CD4-positive, alpha-beta T cell (primary cell): ENCODE measurements at regions not wholly inside any gene's neighbourhood (a gene's known extent, or its start where the extent isn't known, plus 50 kb on each side); places are given as distances from the start of the nearest gene placed in this dataset.

Source experiments
- ATAC-seq: fragments of 200-7000 bp; cut with Tn5 transposase; one replicate; pipeline ENCODE4 v1.10.0; 2022; ENCODE audit warnings: mild to moderate bottlenecking; ENCODE audit not compliant: poor library complexity
- CTCF ChIA-PET: fragments of 350-600 bp; sonication (Branson Sonifier 250); formaldehyde crosslinking; loops from one replicate; lab custom pipeline; 2021; ENCODE audit warnings: antibody characterized with exemption, inconsistent platforms; lab: Charles Lee
- POLR2A ChIA-PET: fragments of 350-600 bp; sonication (Branson Sonifier 250); formaldehyde crosslinking; loops from one replicate; lab custom pipeline; 2021; ENCODE audit warnings: antibody characterized with exemption, inconsistent platforms; lab: Charles Lee
- DNase-seq, 14 experiments: peaks; one replicate each; pipeline ENCODE4 v3.0.0-alpha.2; 2013 to 2020; ENCODE audit warnings: mixed read lengths in 2 of 14
- H3K27ac ChIP-seq, 2 donors: one replicate each; pipeline versions ENCODE4 v1.5.1 to v1.7.0; 2013; ENCODE audit warnings: low read length in 2 of 2, low read depth in 1 of 2, mild to moderate bottlenecking in 1 of 2
- H3K27me3 ChIP-seq, 2 experiments: 1 replicate in 1 of 2; 2 replicates in 1 of 2; pipeline versions ENCODE4 v1.6.1 to v1.7.0; 2013; ENCODE audit warnings: low read length in 2 of 2, control low read depth in 1 of 2, mild to moderate bottlenecking in 1 of 2, moderate library complexity in 1 of 2; ENCODE audit not compliant: insufficient read depth in 2 of 2, control insufficient read depth in 1 of 2
- H3K36me3 ChIP-seq: one replicate; pipeline ENCODE4 v1.6.1; 2013; ENCODE audit warnings: low read length, control low read depth; ENCODE audit not compliant: insufficient read depth
- H3K4me1 ChIP-seq: one replicate; pipeline ENCODE4 v1.6.1; 2013; ENCODE audit warnings: low read length, control low read depth; ENCODE audit not compliant: insufficient read depth
- H3K4me3 ChIP-seq: one replicate; pipeline ENCODE4 v1.5.1; 2013; ENCODE audit warnings: mild to moderate bottlenecking, low read length, moderate library complexity
- H3K9me3 ChIP-seq, 2 experiments: 1 replicate in 1 of 2; 2 replicates in 1 of 2; pipeline versions ENCODE4 v1.6.1 to v1.7.0; 2013; ENCODE audit warnings: low read length in 2 of 2, mild to moderate bottlenecking in 2 of 2, control low read depth in 1 of 2, moderate library complexity in 1 of 2; ENCODE audit not compliant: control insufficient read depth in 1 of 2, insufficient read depth in 1 of 2
- H3K27ac Mint-ChIP-seq: one replicate; pipeline ENCODE4 v1.8.0; 2020; ENCODE audit warnings: mixed read lengths
- H3K27me3 Mint-ChIP-seq: one replicate; pipeline ENCODE4 v1.8.0; 2021; ENCODE audit warnings: mixed read lengths
- H3K36me3 Mint-ChIP-seq: one replicate; pipeline ENCODE4 v1.8.0; 2021; ENCODE audit warnings: low read depth, mixed read lengths
- H3K4me1 Mint-ChIP-seq: one replicate; pipeline ENCODE4 v1.8.0; 2021; ENCODE audit warnings: low read depth, mixed read lengths
- H3K4me3 Mint-ChIP-seq: one replicate; pipeline ENCODE4 v1.8.0; 2020; ENCODE audit warnings: mild to moderate bottlenecking, mixed read lengths
- H3K9me3 Mint-ChIP-seq: one replicate; pipeline ENCODE4 v1.8.0; 2020; ENCODE audit warnings: mixed read lengths
- intact Hi-C, 2 experiments: fragments of 100-400 bp; cut with DNase I in 1 of 2; cut with micrococcal nuclease in 1 of 2; formaldehyde crosslinking; loops; one replicate each; pipeline versions ENCODE4 v1.15.1 to v1.9.0; 2023 to 2025; cut with DNase I, micrococcal nuclease
- TF ChIP-seq, protein P1 (sequence below): fragments of 200-600 bp; IDR thresholded peaks from one replicate; pipeline ENCODE4 v1.8.0; 2022; ENCODE audit warnings: antibody characterized with exemption, mild to moderate bottlenecking

DNA sequence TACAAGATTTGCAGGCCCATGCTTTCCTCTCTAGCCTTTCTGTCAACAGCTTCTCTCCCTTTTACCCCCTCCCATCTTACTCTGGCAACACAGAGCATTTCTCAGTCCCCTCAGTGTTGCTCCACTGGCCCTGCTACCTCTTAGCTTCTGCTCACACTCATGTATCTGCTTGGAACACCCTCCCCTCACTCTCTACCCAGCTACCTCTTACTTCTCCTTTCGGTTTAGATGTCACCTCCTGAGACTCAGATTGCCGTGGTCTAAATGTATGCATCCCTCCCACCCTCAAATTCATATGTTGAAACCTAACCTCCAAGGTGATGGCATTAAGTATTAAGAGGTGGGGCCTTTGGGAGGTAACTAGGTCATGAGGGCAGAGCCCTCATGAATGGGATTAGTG lies 80.1 kb downstream of the FOXD2 start:
- no peak overlapping the region for H3K4me3 Mint-ChIP-seq
- no peak for ATAC-seq
- Histone ChIP-seq H3K36me3 (no peaks in the 10 kb centered on the region), H3K4me1 (no peaks in the 10 kb centered on the region), H3K4me3 (no peak overlapping the region), H3K27me3 (peaks cover 23 to 28% of the 10 kb centered on the region in 2 experiments), H3K9me3 (peaks cover 11 to 13% of the 10 kb centered on the region in 2 experiments), H3K27ac (no peak overlapping the region)
- intact Hi-C loops = no loop called here
- POLR2A ChIA-PET = no interaction called here
- DNase-seq = no peak
- CTCF ChIA-PET = no interaction called here
- no peaks in the 10 kb centered on the region for H3K36me3 Mint-ChIP-seq
- H3K27me3 Mint-ChIP-seq = peaks cover 74% of the 10 kb centered on the region
- peaks cover 7% of the 10 kb centered on the region for H3K9me3 Mint-ChIP-seq
- H3K27ac Mint-ChIP-seq = no peak overlapping the region
- TF ChIP-seq, protein P1, sequence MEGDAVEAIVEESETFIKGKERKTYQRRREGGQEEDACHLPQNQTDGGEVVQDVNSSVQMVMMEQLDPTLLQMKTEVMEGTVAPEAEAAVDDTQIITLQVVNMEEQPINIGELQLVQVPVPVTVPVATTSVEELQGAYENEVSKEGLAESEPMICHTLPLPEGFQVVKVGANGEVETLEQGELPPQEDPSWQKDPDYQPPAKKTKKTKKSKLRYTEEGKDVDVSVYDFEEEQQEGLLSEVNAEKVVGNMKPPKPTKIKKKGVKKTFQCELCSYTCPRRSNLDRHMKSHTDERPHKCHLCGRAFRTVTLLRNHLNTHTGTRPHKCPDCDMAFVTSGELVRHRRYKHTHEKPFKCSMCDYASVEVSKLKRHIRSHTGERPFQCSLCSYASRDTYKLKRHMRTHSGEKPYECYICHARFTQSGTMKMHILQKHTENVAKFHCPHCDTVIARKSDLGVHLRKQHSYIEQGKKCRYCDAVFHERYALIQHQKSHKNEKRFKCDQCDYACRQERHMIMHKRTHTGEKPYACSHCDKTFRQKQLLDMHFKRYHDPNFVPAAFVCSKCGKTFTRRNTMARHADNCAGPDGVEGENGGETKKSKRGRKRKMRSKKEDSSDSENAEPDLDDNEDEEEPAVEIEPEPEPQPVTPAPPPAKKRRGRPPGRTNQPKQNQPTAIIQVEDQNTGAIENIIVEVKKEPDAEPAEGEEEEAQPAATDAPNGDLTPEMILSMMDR = no peak
- no peaks in the 10 kb centered on the region for H3K4me1 Mint-ChIP-seq

DNA sequence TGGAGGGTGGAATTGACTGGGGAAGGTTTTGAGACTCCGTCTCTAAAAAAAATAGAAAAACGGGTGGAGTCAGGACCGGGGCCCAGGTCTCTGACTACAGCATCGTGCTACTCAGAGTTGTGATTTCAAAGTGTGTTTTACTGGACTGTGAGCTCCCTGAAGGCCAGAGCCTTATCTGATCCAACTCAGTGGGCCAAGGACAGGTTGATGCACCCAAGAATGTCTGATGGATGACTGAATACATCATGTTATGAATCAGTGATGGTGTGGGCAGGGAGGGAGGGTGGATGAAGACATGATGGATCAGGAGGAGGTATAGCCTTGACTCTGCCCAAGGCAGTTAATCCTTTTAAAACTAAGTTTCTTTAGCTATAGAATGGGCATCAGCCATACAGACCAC lies 81.6 kb downstream of the FOXD2 start:
- H3K4me3 ChIP-seq = no peak overlapping the region
- H3K4me1 ChIP-seq = no peaks in the 10 kb centered on the region
- H3K36me3 Mint-ChIP-seq = no peaks in the 10 kb centered on the region
- H3K27ac Mint-ChIP-seq = no peak overlapping the region
- H3K4me1 Mint-ChIP-seq = no peaks in the 10 kb centered on the region
- intact Hi-C loops = no loop called here
- peaks cover 76% of the 10 kb centered on the region for H3K27me3 Mint-ChIP-seq
- TF ChIP-seq, protein P1 = no peak
- DNase-seq (no peak), ATAC-seq (no peak)
- no peaks in the 10 kb centered on the region for H3K36me3 ChIP-seq
- peaks cover 14 to 38% of the 10 kb centered on the region in 2 experiments for H3K27me3 ChIP-seq
- H3K4me3 Mint-ChIP-seq = no peak overlapping the region
- ChIA-PET CTCF (no interaction called here), POLR2A (no interaction called here)
- H3K9me3 ChIP-seq = peaks cover 4 to 7% of the 10 kb centered on the region in 2 experiments
- peaks cover 3% of the 10 kb centered on the region for H3K9me3 Mint-ChIP-seq
- H3K27ac ChIP-seq = no peak overlapping the region

DNA sequence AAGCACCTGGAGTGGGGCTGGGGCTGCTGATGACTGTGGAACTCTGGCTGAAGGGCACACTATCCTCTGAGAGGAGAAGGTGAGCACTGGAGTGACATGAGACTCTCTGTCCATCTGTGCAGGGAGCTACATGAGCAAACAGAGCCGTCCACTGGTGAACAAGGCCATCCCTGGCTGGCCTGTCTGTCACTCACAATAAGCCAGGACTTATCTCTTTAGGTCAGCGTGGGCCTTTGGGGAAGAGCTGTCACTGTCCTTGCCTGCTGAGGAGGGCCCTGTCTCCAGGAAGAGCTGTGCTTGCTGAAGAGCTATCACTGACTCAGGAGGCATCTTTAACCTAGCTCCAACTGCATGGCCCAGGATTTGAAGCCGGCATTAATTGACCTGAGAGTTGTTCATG lies 82.1 kb downstream of the FOXD2 start:
- no peaks in the 10 kb centered on the region for H3K4me1 Mint-ChIP-seq
- no peak overlapping the region for H3K27ac Mint-ChIP-seq
- POLR2A ChIA-PET = no interaction called here
- H3K36me3 Mint-ChIP-seq = no peaks in the 10 kb centered on the region
- Histone ChIP-seq H3K27me3 (peaks cover 14 to 39% of the 10 kb centered on the region in 2 experiments), H3K27ac (no peak overlapping the region), H3K36me3 (no peaks in the 10 kb centered on the region), H3K4me1 (no peaks in the 10 kb centered on the region), H3K4me3 (no peak overlapping the region), H3K9me3 (peaks cover 0 to 6% of the 10 kb centered on the region in 2 experiments)
- DNase-seq = no peak
- no peak overlapping the region for H3K4me3 Mint-ChIP-seq
- no peaks in the 10 kb centered on the region for H3K9me3 Mint-ChIP-seq
- CTCF ChIA-PET = no interaction called here
- TF ChIP-seq, protein P1 = no peak
- intact Hi-C loops = no loop called here
- ATAC-seq = no peak
- peaks cover 76% of the 10 kb centered on the region for H3K27me3 Mint-ChIP-seq
